ENCODE measurements at regions not wholly inside any gene's neighbourhood (a gene's known extent, or its start where the extent isn't known, plus 50 kb on each side); places are given as distances from the start of the nearest gene placed in this dataset.
"Not testable (repeated sequence)": the region's sequence is repeated elsewhere in the genome, so short reads cannot be mapped to it uniquely, and the experiment has no call there.

GRCh38 chr4:188372058-188372457 is 232.8 kb downstream of the TRIML1 start:
- no peak for DNase-seq

DNA sequence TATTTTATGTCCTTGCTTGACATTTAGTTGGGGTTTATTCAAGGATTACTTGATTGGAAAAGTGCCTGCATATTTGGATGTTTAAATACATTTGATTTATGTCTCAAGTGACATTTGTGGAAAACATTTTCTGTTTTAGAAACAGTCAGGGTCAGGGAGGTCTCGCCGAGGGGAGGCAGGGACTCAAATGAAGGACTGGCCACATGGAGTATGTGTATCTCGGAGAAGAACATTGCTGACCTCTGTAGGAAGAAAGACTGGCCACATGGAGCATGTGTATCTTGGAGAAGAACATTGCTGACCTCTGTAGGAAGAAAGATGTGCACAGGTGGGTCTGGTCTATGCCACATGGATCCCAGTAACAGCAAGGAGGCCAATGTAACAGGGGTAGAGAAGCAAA is 233.6 kb downstream of the TRIML1 start:
- no peak for DNase-seq

- no peak for DNase-seq
Observed at GRCh38 chr4:188374871-188375270, 235.6 kb downstream of the TRIML1 start.

GRCh38 chr4:188377816-188378215 is 238.6 kb downstream of the TRIML1 start:
- DNase-seq = no peak

DNA sequence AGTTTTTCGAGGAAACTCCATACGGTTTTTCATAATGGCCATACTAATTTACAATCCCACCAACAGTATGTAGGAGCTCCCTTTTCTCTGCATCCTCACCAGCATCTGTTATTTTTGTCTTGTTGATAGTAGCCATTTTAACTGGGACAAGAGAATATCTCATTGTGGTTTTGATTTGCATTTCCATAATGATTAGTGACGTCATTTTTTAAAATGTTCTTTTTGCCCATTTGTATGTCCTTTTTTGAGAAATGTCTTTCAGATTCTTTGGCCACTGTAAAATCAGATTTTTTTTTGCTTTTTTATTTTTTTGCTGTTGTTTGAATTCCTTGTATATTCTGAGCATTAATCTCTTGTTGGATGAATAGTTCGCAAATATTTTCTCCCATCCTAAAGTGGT is 243.9 kb downstream of the TRIML1 start:
- no peak for DNase-seq

DNA sequence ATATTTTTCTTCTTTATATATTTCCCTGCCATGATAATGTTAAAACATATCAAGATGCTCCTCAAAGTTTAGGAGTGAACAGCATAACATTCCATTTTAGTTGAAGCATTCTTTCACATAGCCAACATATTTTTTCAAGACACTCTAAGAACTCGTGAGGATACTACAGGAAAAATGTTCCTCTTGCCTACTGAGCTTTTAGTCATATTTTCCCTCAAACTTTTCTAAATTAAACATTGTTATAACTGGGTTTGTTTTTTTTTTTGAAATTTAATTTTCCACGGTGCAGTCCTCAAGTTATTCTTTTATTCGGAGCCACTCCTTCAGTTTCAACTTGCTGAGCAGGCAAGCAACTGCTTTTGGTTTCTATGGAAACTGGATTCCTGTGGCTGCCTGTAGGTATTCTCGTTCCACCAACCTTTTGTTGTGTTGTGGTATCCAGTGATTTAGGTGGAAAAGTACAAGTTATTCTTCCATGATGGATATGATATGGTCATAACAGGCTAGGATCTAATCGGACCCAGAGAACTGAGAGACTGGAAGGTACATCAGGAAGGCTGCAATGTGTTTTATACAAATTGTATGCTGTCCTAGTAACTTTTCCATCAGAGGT is 248.0 kb downstream of the TRIML1 start:
- DNase-seq = no peak

DNA sequence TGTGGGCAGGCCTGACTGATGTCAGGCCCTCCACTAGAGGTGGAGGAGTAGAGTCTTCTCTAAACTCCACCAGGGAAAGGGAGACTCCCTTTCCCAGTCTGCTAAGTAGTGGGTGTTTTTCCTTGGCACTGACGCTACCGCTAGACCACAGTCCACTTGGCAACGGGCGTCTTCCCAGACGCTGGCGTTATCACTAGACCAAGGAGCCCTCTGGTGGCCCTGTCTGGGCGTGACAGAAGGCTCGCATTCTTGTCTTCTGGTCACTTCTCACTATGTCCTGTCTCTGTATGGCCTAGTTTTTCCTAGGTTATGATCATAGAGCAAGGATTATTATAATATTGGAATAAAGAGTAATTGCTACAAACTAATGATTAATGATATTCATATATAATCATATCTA is 252.1 kb downstream of the TRIML1 start:
- not testable (repeated sequence) for DNase-seq

GRCh38 chr4:188396037-188396436 is 256.8 kb downstream of the TRIML1 start:
- DNase-seq = no peak

- DNase-seq = no peak
Observed at GRCh38 chr4:188399834-188400233, 260.6 kb downstream of the TRIML1 start.

- DNase-seq = peak in 13 of 56 donors; percentile 2 to 31 (median 12)
Observed at GRCh38 chr4:188400451-188400850, 261.2 kb downstream of the TRIML1 start.

DNA sequence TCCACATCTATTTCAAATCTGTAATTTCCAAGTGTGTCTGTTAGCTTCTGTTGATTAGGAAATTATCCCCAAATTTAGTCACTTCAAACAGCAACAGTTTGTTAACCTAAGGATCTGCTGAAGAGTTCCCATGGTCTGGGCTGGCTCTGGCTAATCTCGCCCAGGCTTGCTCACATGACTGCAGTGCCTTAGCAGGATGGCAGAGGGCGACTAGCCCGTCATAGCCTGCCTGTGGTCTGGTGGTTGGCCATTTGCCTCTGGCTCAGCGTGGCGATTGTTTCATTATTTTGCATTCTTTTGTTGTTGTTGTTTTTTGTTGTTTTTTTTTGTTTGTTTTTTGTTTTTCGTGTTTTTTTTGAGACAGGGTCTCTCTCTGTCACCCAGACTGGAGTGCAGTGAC is 264.0 kb downstream of the TRIML1 start:
- no peak for DNase-seq

DNA sequence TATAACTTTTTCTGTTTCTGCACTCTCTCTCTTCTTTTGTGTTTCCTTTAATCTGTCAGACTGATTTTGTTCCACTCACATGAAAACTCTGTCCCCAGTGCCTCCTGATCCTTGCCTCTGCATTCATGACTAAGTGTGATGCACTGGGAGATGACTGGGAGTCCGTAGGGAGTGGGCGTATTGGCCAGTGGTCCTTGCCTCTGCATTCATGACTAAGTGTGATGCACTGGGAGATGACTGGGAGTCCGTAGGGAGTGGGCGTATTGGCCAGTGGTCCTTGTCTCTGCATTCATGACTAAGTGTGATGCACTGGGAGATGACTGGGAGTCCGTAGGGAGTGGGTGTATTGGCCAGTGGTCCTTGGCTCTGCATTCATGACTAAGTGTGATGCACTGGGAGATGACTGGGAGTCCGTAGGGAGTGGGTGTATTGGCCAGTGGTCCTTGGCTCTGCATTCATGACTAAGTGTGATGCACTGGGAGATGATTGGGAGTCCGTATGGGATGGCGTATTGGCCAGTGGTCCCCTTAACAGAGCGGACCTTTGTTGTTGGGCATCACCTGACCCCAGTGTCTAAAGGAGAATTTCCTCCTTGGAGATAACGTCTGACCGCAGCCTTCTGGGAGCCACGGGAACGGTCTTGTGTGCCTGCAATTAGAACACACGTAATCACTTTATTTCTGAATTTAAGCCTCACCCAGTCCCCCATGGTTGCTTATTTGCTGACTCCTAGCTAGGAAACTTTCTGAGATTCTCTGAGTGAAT is 266.0 kb downstream of the TRIML1 start:
- DNase-seq = not testable (repeated sequence)

GRCh38 chr4:188408244-188409030 is 269.2 kb downstream of the TRIML1 start:
- DNase-seq = no peak

- no peak for DNase-seq
Observed at GRCh38 chr4:188409851-188410250, 270.6 kb downstream of the TRIML1 start.

DNA sequence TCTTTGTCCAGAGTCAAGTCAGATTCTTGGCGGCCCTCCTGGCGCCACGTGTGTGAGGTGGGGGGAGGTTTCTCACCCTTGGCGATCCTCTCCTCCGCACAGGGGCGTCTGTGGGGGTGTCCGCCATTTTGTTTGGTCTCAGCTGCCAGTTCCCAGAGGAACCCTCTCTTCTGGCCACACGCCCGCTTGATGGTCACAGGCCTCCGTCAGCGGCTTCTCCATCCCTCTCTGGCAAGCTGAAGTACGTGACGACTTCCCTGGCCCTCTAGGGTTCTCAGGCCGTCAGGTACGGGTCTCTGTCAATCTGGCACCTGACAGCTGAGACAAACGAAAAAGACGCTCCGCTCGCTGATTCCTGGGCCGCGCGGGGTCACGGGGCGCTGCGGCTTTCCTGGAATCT is 272.6 kb downstream of the TRIML1 start:
- DNase-seq = no peak

GRCh38 chr4:188412499-188412898 is 273.3 kb downstream of the TRIML1 start:
- no peak for DNase-seq

DNA sequence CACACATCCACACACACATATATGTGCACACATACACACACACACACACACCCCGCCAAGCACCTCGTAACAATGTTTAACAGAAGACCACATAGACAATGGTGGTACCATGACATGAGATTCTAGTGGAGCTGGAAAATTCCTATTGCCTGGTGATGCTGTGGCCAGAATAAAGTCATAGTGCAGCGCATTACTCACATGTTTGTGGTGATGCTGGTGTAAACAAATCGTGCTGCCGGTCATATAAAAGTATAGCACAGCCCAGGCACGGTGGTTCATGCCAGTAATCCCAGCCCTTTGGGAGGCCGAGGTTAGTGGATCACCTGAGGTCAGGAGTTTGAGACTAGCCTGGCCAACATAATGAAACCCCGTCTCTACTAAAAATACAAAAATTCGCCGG is 275.2 kb downstream of the TRIML1 start:
- DNase-seq = no peak

GRCh38 chr4:188417181-188417580 is 277.9 kb downstream of the TRIML1 start:
- peak in 1 of 56 donors; percentile 2 for DNase-seq

- DNase-seq = no peak
Observed at GRCh38 chr4:188423039-188423438, 283.8 kb downstream of the TRIML1 start.

GRCh38 chr4:188428935-188429334 is 289.7 kb downstream of the TRIML1 start:
- DNase-seq = no peak

DNA sequence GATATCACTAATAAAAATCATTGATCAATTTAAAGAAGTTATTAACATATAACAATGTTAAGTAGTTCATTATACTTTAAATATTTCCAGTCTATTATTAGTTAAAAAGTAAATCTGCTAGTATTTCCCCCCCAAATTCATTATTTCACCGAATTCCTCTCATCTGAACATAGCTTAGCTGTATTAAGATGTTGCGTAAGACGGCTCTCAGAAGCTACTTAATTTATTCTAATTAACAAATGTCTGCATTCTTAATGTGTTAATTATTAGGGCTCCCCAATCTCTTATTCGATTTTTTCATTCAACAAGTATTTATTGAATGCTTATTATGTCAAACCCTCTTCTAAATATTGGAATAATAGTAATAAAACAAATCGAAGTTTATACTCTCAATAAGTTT is 290.7 kb downstream of the TRIML1 start:
- no peak for DNase-seq

DNA sequence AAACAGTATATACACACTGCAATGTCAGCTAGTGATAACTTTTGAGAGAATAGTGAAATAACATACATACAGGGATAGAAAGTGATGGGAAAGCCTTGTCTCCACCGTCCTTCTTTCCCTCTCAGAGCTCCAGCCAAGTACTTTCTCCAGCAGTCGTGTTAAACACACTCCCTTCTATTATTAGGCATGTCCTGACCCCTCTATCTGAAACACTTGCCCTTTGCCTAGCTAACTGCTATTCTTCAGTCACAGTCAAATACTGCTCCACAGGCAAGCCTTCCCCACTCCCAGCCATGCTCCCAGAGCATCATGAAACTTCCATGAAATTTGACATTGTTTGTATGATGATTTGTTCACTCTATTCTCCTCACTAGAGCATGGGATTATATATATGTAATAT is 291.1 kb downstream of the TRIML1 start:
- no peak for DNase-seq
